WTC11 (cell line): ENCODE measurements at regions not wholly inside any gene's neighbourhood (a gene's known extent, or its start where the extent isn't known, plus 50 kb on each side); places are given as distances from the start of the nearest gene placed in this dataset.

ENCODE experiments used
- ATAC-seq: fragments of 200-7000 bp; cut with Tn5 transposase; 2 replicates; pipeline ENCODE4 v1.10.0; 2021; ENCODE audit warnings: mild to moderate bottlenecking, moderate library complexity
- CTCF ChIA-PET: fragments of 300-600 bp; sonication (Branson Sonifier 250); formaldehyde crosslinking; loops from one replicate; lab custom pipeline; 2021; ENCODE audit warnings: antibody characterized with exemption; lab: Charles Lee
- POLR2A ChIA-PET: fragments of 350-600 bp; sonication (Branson Sonifier 250); formaldehyde crosslinking; loops from one replicate; lab custom pipeline; 2021; ENCODE audit warnings: antibody characterized with exemption; lab: Charles Lee
- DNase-seq: peaks from one replicate; pipeline ENCODE4 v3.0.0; 2021; ENCODE audit warnings: low spot score
- H3K27ac Mint-ChIP-seq: 2 replicates; pipeline ENCODE4 v1.8.0; 2021; ENCODE audit warnings: mixed read lengths
- H3K27me3 Mint-ChIP-seq: 2 replicates; pipeline ENCODE4 v1.8.0; 2021; ENCODE audit warnings: low read depth, mild to moderate bottlenecking, moderate library complexity, mixed read lengths
- H3K36me3 Mint-ChIP-seq: 2 replicates; pipeline ENCODE4 v1.8.0; 2021; ENCODE audit warnings: mixed read lengths
- H3K4me1 Mint-ChIP-seq: 2 replicates; pipeline ENCODE4 v1.8.0; 2022; ENCODE audit warnings: mixed read lengths
- H3K4me3 Mint-ChIP-seq: 2 replicates; pipeline ENCODE4 v1.8.0; 2021; ENCODE audit warnings: mild to moderate bottlenecking, moderate library complexity, mixed read lengths
- H3K9me3 Mint-ChIP-seq: 2 replicates; pipeline ENCODE4 v1.8.0; 2021; ENCODE audit warnings: mixed read lengths
- AFF4 ChIP-seq: sonication (generic); formaldehyde crosslinking; IDR thresholded peaks from 2 replicates; pipeline ENCODE4 v1.8.1; 2023; ENCODE audit warnings: mild to moderate bottlenecking, missing genetic modification reagents, borderline replicate concordance
- CREB1 ChIP-seq: sonication (generic); formaldehyde crosslinking; IDR thresholded peaks from 2 replicates; pipeline ENCODE4 v1.8.0; 2023; ENCODE audit warnings: mild to moderate bottlenecking, missing genetic modification reagents
- ESRRA ChIP-seq: sonication (generic); formaldehyde crosslinking; IDR thresholded peaks from 2 replicates; pipeline ENCODE4 v1.8.1; 2022; ENCODE audit warnings: mild to moderate bottlenecking, missing genetic modification reagents, borderline replicate concordance
- JAZF1 ChIP-seq: fragments of 250-450 bp; sonication (Bioruptor Pico); IDR thresholded peaks from 2 replicates; pipeline ENCODE4 v1.9.0; 2021; ENCODE audit warnings: moderate library complexity, mild to moderate bottlenecking, inconsistent platforms
- MAX ChIP-seq: sonication (generic); formaldehyde crosslinking; IDR thresholded peaks from 2 replicates; pipeline ENCODE4 v1.8.0; 2022; ENCODE audit warnings: mild to moderate bottlenecking, missing genetic modification reagents
- MLX ChIP-seq: sonication (generic); formaldehyde crosslinking; IDR thresholded peaks from 2 replicates; pipeline ENCODE4 v1.8.1; 2023; ENCODE audit warnings: mild to moderate bottlenecking, missing genetic modification reagents, moderate library complexity
- NFYB ChIP-seq: sonication (generic); formaldehyde crosslinking; conservative IDR thresholded peaks from 2 replicates; pipeline ENCODE4 v1.8.0; 2022; ENCODE audit warnings: low read depth, missing genetic modification reagents
- NR2C2 ChIP-seq: sonication (generic); formaldehyde crosslinking; IDR thresholded peaks from 2 replicates; pipeline ENCODE4 v1.8.0; 2022; ENCODE audit warnings: mild to moderate bottlenecking, missing genetic modification reagents
- SMAD4 ChIP-seq: sonication (generic); formaldehyde crosslinking; IDR thresholded peaks from 2 replicates; pipeline ENCODE4 v1.8.0; 2022; ENCODE audit warnings: mild to moderate bottlenecking, missing genetic modification reagents
- TCF7 ChIP-seq: sonication (generic); formaldehyde crosslinking; IDR thresholded peaks from 2 replicates; pipeline ENCODE4 v1.8.0; 2022; ENCODE audit warnings: mild to moderate bottlenecking, low read depth, missing genetic modification reagents, moderate library complexity
- TEAD1 ChIP-seq: sonication (generic); formaldehyde crosslinking; IDR thresholded peaks from 2 replicates; pipeline ENCODE4 v1.8.0; 2022; ENCODE audit warnings: mild to moderate bottlenecking, missing genetic modification reagents
- TP53 ChIP-seq: sonication (generic); formaldehyde crosslinking; IDR thresholded peaks from 2 replicates; pipeline ENCODE4 v1.8.1; 2023; ENCODE audit warnings: mild to moderate bottlenecking, missing genetic modification reagents
- ZBTB21 ChIP-seq: sonication (generic); formaldehyde crosslinking; IDR thresholded peaks from 2 replicates; pipeline ENCODE4 v1.8.1; 2023; ENCODE audit warnings: mild to moderate bottlenecking, missing genetic modification reagents, borderline replicate concordance
- ZNF232 ChIP-seq: sonication (generic); formaldehyde crosslinking; IDR thresholded peaks from 2 replicates; pipeline ENCODE4 v1.8.0; 2022; ENCODE audit warnings: mild to moderate bottlenecking, missing genetic modification reagents
- ZNF281 ChIP-seq: sonication (generic); formaldehyde crosslinking; IDR thresholded peaks from 2 replicates; pipeline ENCODE4 v1.8.0; 2023; ENCODE audit warnings: mild to moderate bottlenecking, missing genetic modification reagents
- ZNF416 ChIP-seq: fragments of 250-450 bp; sonication (Bioruptor Pico); IDR thresholded peaks from 2 replicates; pipeline ENCODE4 v1.9.0; 2021; ENCODE audit warnings: mild to moderate bottlenecking, inconsistent platforms
- TF ChIP-seq, protein P1 (sequence below): fragments of 200-600 bp; IDR thresholded peaks from 2 replicates; pipeline ENCODE4 v1.8.0; 2022; ENCODE audit warnings: antibody characterized with exemption
- TF ChIP-seq, protein P2 (sequence below): sonication (generic); formaldehyde crosslinking; conservative IDR thresholded peaks from 2 replicates; pipeline ENCODE4 v1.8.1; 2022; ENCODE audit warnings: mild to moderate bottlenecking, missing genetic modification reagents

GRCh38 chr9:8157683-8158324 lies 358.2 kb upstream of the DMAC1 start:
- DNase-seq (no peak), ATAC-seq (no peak)
- no peak overlapping the region for H3K27ac Mint-ChIP-seq
- H3K4me1 Mint-ChIP-seq, result peaks cover 6% of the 10 kb centered on the region
- H3K36me3 Mint-ChIP-seq, result no peaks in the 10 kb centered on the region
- ChIA-PET CTCF (no interaction called here), POLR2A (no interaction called here)
- no peak overlapping the region for H3K4me3 Mint-ChIP-seq
- H3K27me3 Mint-ChIP-seq, result no peaks in the 10 kb centered on the region
- TF ChIP-seq AFF4 (CRISPR knock-in tag) (no peak), NR2C2 (CRISPR knock-in tag) (no peak), CREB1 (CRISPR knock-in tag) (no peak), JAZF1 (CRISPR knock-in tag) (no peak), ZNF416 (no peak), TCF7 (no peak), SMAD4 (no peak), TP53 (CRISPR knock-in tag) (no peak), NFYB (CRISPR knock-in tag) (no peak), ZBTB21 (CRISPR knock-in tag) (no peak), MLX (CRISPR knock-in tag) (no peak), ESRRA (CRISPR knock-in tag) (no peak), ZNF281 (CRISPR knock-in tag) (no peak), MAX (CRISPR knock-in tag) (no peak), ZNF232 (CRISPR knock-in tag) (no peak), TEAD1 (CRISPR knock-in tag) (no peak)
- TF ChIP-seq, protein P1, sequence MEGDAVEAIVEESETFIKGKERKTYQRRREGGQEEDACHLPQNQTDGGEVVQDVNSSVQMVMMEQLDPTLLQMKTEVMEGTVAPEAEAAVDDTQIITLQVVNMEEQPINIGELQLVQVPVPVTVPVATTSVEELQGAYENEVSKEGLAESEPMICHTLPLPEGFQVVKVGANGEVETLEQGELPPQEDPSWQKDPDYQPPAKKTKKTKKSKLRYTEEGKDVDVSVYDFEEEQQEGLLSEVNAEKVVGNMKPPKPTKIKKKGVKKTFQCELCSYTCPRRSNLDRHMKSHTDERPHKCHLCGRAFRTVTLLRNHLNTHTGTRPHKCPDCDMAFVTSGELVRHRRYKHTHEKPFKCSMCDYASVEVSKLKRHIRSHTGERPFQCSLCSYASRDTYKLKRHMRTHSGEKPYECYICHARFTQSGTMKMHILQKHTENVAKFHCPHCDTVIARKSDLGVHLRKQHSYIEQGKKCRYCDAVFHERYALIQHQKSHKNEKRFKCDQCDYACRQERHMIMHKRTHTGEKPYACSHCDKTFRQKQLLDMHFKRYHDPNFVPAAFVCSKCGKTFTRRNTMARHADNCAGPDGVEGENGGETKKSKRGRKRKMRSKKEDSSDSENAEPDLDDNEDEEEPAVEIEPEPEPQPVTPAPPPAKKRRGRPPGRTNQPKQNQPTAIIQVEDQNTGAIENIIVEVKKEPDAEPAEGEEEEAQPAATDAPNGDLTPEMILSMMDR, result no peak
- TF ChIP-seq, protein P2, sequence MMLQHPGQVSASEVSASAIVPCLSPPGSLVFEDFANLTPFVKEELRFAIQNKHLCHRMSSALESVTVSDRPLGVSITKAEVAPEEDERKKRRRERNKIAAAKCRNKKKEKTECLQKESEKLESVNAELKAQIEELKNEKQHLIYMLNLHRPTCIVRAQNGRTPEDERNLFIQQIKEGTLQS (CRISPR knock-in tag), result no peak
- peaks cover 15% of the 10 kb centered on the region for H3K9me3 Mint-ChIP-seq
